Activated T-cell treated with anti-CD3 and anti-CD28 coated beads, Interleukin-2, amount 50 U/mL, for 72 hours (primary cell): ENCODE measurements at regions not wholly inside any gene's neighbourhood (a gene's known extent, or its start where the extent isn't known, plus 50 kb on each side); places are given as distances from the start of the nearest gene placed in this dataset.
"Not testable (repeated sequence)": the region's sequence is repeated elsewhere in the genome, so short reads cannot be mapped to it uniquely, and the experiment has no call there.

ENCODE experiments used
- ATAC-seq, 2 donors: fragments of 150-1000 bp; cut with Tn5 transposase; replicated peaks in 1 of 2; 2 replicates each; pipeline ENCODE4 v1.10.0; 2021; ENCODE audit warnings: moderate library complexity in 2 of 2, mild to moderate bottlenecking in 1 of 2
- DNase-seq, 2 donors: peaks; one replicate each; pipeline ENCODE4 v3.0.0; 2021 to 2022; ENCODE audit warnings: mixed read lengths in 1 of 2
- H3K27ac Mint-ChIP-seq: one replicate; pipeline ENCODE4 v1.8.0; 2022; ENCODE audit warnings: mild to moderate bottlenecking, moderate library complexity, mixed read lengths
- H3K27me3 Mint-ChIP-seq: one replicate; pipeline ENCODE4 v1.8.0; 2022; ENCODE audit warnings: low read depth, mixed read lengths
- H3K36me3 Mint-ChIP-seq, 2 donors: one replicate each; pipeline ENCODE4 v1.8.0; 2022; ENCODE audit warnings: mixed read lengths in 2 of 2, mild to moderate bottlenecking in 1 of 2; ENCODE audit not compliant: insufficient read depth in 2 of 2
- H3K4me1 Mint-ChIP-seq: one replicate; pipeline ENCODE4 v1.8.0; 2022; ENCODE audit warnings: low read depth, mixed read lengths
- H3K4me3 Mint-ChIP-seq, 2 donors: one replicate each; pipeline ENCODE4 v1.8.0; 2022; ENCODE audit warnings: mild to moderate bottlenecking in 2 of 2, mixed read lengths in 2 of 2, moderate library complexity in 2 of 2
- H3K9me3 Mint-ChIP-seq, 2 donors: one replicate each; pipeline ENCODE4 v1.8.0; 2022; ENCODE audit warnings: mixed read lengths in 2 of 2

- H3K9me3 Mint-ChIP-seq: no peaks in the 10 kb centered on the region
- H3K27me3 Mint-ChIP-seq: no peaks in the 10 kb centered on the region
- no peak overlapping the region for H3K4me3 Mint-ChIP-seq
- DNase-seq (no peak), ATAC-seq (no peak)
- H3K4me1 Mint-ChIP-seq: no peaks in the 10 kb centered on the region
- H3K36me3 Mint-ChIP-seq: no peaks in the 10 kb centered on the region
- H3K27ac Mint-ChIP-seq: no peak overlapping the region
Measured at GRCh38 chr12:66751432-66752113, 72.7 kb upstream of the GRIP1 start.

GRCh38 chr12:66753810-66754209 lies 74.9 kb upstream of the GRIP1 start:
- H3K27me3 Mint-ChIP-seq: no peaks in the 10 kb centered on the region
- H3K9me3 Mint-ChIP-seq: no peaks in the 10 kb centered on the region
- no peak overlapping the region for H3K27ac Mint-ChIP-seq
- H3K4me1 Mint-ChIP-seq: no peaks in the 10 kb centered on the region
- H3K4me3 Mint-ChIP-seq: no peak overlapping the region
- DNase-seq (no peak), ATAC-seq (no peak)
- no peaks in the 10 kb centered on the region for H3K36me3 Mint-ChIP-seq

GRCh38 chr12:66755727-66756395 lies 77.0 kb upstream of the GRIP1 start:
- Mint-ChIP-seq H3K4me3 (no peak overlapping the region), H3K36me3 (peaks cover 0 to 3% of the 10 kb centered on the region in 2 donors), H3K27ac (no peak overlapping the region)

GRCh38 chr12:66756631-66757030 lies 77.8 kb upstream of the GRIP1 start:
- Mint-ChIP-seq H3K9me3 (peaks cover 2 to 3% of the 10 kb centered on the region in 2 donors), H3K27ac (no peak overlapping the region), H3K27me3 (no peaks in the 10 kb centered on the region), H3K4me1 (no peaks in the 10 kb centered on the region), H3K36me3 (peaks cover 3% of the 10 kb centered on the region in 2 donors), H3K4me3 (no peak overlapping the region)
- ATAC-seq (peak in 1 of 2 donors; percentile 32), DNase-seq (no peak)

More at GRCh38 chr12:66755727-66756395, 77.0 kb upstream of the GRIP1 start:
- DNase-seq: no peak
- H3K27me3 Mint-ChIP-seq: no peaks in the 10 kb centered on the region
- no peaks in the 10 kb centered on the region for H3K9me3 Mint-ChIP-seq
- no peak for ATAC-seq
- no peaks in the 10 kb centered on the region for H3K4me1 Mint-ChIP-seq

- H3K4me1 Mint-ChIP-seq, H3K36me3 Mint-ChIP-seq, H3K27me3 Mint-ChIP-seq, DNase-seq, H3K27ac Mint-ChIP-seq, ATAC-seq, H3K4me3 Mint-ChIP-seq, H3K9me3 Mint-ChIP-seq: not testable (repeated sequence)
Measured at GRCh38 chr12:66760122-66760521, 81.2 kb upstream of the GRIP1 start.

- Mint-ChIP-seq H3K4me1 (peaks cover 30% of the 10 kb centered on the region), H3K27ac (no peak overlapping the region), H3K4me3 (no peak overlapping the region), H3K36me3 (peaks cover 3% of the 10 kb centered on the region in 2 donors), H3K9me3 (peaks cover 2 to 3% of the 10 kb centered on the region in 2 donors), H3K27me3 (no peaks in the 10 kb centered on the region)
- no peak for DNase-seq
- ATAC-seq: no peak
Measured at GRCh38 chr12:66763467-66763866, 84.6 kb upstream of the GRIP1 start.

GRCh38 chr12:66765204-66765603 lies 86.3 kb upstream of the GRIP1 start:
- peaks cover 2 to 3% of the 10 kb centered on the region in 2 donors for H3K9me3 Mint-ChIP-seq
- ATAC-seq: no peak
- H3K4me3 Mint-ChIP-seq: no peak overlapping the region

GRCh38 chr12:66767536-66767935 lies 88.7 kb upstream of the GRIP1 start:
- H3K27ac Mint-ChIP-seq: no peak overlapping the region
- no peak for ATAC-seq
- no peaks in the 10 kb centered on the region for H3K9me3 Mint-ChIP-seq
- no peak for DNase-seq
- H3K4me1 Mint-ChIP-seq: peaks cover 30% of the 10 kb centered on the region
- peaks cover 0 to 2% of the 10 kb centered on the region in 2 donors for H3K36me3 Mint-ChIP-seq
- H3K4me3 Mint-ChIP-seq: no peak overlapping the region
- H3K27me3 Mint-ChIP-seq: peaks cover 6% of the 10 kb centered on the region

More at GRCh38 chr12:66765204-66765603, 86.3 kb upstream of the GRIP1 start:
- peaks cover 6% of the 10 kb centered on the region for H3K27me3 Mint-ChIP-seq
- H3K4me1 Mint-ChIP-seq: peaks cover 30% of the 10 kb centered on the region
- DNase-seq: no peak
- H3K27ac Mint-ChIP-seq: no peak overlapping the region
- peaks cover 1 to 3% of the 10 kb centered on the region in 2 donors for H3K36me3 Mint-ChIP-seq

GRCh38 chr12:66768293-66768692 lies 89.4 kb upstream of the GRIP1 start:
- peaks cover 0 to 2% of the 10 kb centered on the region in 2 donors for H3K36me3 Mint-ChIP-seq
- H3K27me3 Mint-ChIP-seq: peaks cover 6% of the 10 kb centered on the region
- H3K9me3 Mint-ChIP-seq: no peaks in the 10 kb centered on the region
- DNase-seq (no peak), ATAC-seq (no peak)
- peaks cover 30% of the 10 kb centered on the region for H3K4me1 Mint-ChIP-seq
- no peak overlapping the region for H3K4me3 Mint-ChIP-seq
- H3K27ac Mint-ChIP-seq: no peak overlapping the region

- ATAC-seq (no peak), DNase-seq (no peak)
- H3K9me3 Mint-ChIP-seq: no peaks in the 10 kb centered on the region
- no peak overlapping the region for H3K27ac Mint-ChIP-seq
- H3K4me3 Mint-ChIP-seq: no peak overlapping the region
- H3K4me1 Mint-ChIP-seq: peaks cover 20% of the 10 kb centered on the region
- H3K27me3 Mint-ChIP-seq: peaks cover 32% of the 10 kb centered on the region
- H3K36me3 Mint-ChIP-seq: peaks cover 0 to 2% of the 10 kb centered on the region in 2 donors
Measured at GRCh38 chr12:66774929-66775328, 96.1 kb upstream of the GRIP1 start.

- Mint-ChIP-seq H3K27ac (no peak overlapping the region), H3K9me3 (no peaks in the 10 kb centered on the region), H3K4me3 (no peak overlapping the region), H3K4me1 (peaks cover 20% of the 10 kb centered on the region), H3K36me3 (no peaks in the 10 kb centered on the region), H3K27me3 (peaks cover 34% of the 10 kb centered on the region)
- ATAC-seq (no peak), DNase-seq (no peak)
Measured at GRCh38 chr12:66775871-66776270, 97.0 kb upstream of the GRIP1 start.

- no peak overlapping the region for H3K27ac Mint-ChIP-seq
- H3K36me3 Mint-ChIP-seq: no peaks in the 10 kb centered on the region
- ATAC-seq (peak; percentile 100), DNase-seq (peak; percentile 67 to 79)
- H3K4me3 Mint-ChIP-seq: peak overlapping the region; percentile 9 to 37
- peaks cover 34% of the 10 kb centered on the region for H3K27me3 Mint-ChIP-seq
- H3K9me3 Mint-ChIP-seq: no peaks in the 10 kb centered on the region
- peaks cover 20% of the 10 kb centered on the region for H3K4me1 Mint-ChIP-seq
Measured at GRCh38 chr12:66776974-66777373, 98.1 kb upstream of the GRIP1 start.

GRCh38 chr12:66779466-66779865 lies 100.6 kb upstream of the GRIP1 start:
- no peak for DNase-seq
- peaks cover 20% of the 10 kb centered on the region for H3K4me1 Mint-ChIP-seq
- H3K27me3 Mint-ChIP-seq: peaks cover 29% of the 10 kb centered on the region
- H3K27ac Mint-ChIP-seq: no peak overlapping the region
- H3K4me3 Mint-ChIP-seq: no peak overlapping the region
- no peak for ATAC-seq
- H3K9me3 Mint-ChIP-seq: no peaks in the 10 kb centered on the region
- H3K36me3 Mint-ChIP-seq: no peaks in the 10 kb centered on the region
